ENCODE measurements at regions not wholly inside any gene's neighbourhood (a gene's known extent, or its start where the extent isn't known, plus 50 kb on each side); places are given as distances from the start of the nearest gene placed in this dataset.

DNA sequence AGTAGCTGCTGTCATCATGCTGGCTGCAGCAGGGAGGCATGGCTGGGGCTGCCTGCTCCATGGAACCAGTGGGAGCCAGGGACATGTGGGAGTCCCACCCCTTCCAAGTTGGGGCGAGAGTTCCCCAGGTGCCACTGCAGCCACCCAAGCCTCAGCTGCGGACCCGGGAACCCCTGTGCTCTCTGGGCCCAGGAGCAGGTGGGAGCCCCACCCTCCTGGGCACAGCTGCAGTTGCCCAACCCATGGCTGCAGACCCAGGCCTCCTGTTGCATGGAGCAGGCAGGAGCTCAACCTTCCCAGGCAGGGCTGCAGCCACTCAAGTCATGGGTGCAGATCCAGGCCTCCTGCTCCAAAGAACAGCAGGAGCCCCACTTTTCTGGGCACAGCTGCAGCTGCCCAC lies 274.2 kb upstream of the KCNJ16 start:
- TF ChIP-seq NFE2L1 (CRISPR knock-in tag; IDR thresholded peaks at IDR 0.05; ENCODE audit: borderline replicate concordance) (no peak), BCL6 (CRISPR knock-in tag; IDR thresholded peaks at IDR 0.05) (no peak), SRY (CRISPR knock-in tag; IDR thresholded peaks at IDR 0.05) (no peak), ZNF75D (CRISPR knock-in tag; IDR thresholded peaks at IDR 0.05; ENCODE audit: borderline replicate concordance) (no peak), ZFX (CRISPR knock-in tag; IDR thresholded peaks at IDR 0.05; ENCODE audit: low read depth) (no peak), PCBP1 (IDR thresholded peaks at IDR 0.05; ENCODE audit: borderline replicate concordance, low read depth, low read length) (no peak), HES4 (CRISPR knock-in tag; IDR thresholded peaks at IDR 0.05; ENCODE audit: borderline replicate concordance) (no peak)
- TF ChIP-seq, protein P1, sequence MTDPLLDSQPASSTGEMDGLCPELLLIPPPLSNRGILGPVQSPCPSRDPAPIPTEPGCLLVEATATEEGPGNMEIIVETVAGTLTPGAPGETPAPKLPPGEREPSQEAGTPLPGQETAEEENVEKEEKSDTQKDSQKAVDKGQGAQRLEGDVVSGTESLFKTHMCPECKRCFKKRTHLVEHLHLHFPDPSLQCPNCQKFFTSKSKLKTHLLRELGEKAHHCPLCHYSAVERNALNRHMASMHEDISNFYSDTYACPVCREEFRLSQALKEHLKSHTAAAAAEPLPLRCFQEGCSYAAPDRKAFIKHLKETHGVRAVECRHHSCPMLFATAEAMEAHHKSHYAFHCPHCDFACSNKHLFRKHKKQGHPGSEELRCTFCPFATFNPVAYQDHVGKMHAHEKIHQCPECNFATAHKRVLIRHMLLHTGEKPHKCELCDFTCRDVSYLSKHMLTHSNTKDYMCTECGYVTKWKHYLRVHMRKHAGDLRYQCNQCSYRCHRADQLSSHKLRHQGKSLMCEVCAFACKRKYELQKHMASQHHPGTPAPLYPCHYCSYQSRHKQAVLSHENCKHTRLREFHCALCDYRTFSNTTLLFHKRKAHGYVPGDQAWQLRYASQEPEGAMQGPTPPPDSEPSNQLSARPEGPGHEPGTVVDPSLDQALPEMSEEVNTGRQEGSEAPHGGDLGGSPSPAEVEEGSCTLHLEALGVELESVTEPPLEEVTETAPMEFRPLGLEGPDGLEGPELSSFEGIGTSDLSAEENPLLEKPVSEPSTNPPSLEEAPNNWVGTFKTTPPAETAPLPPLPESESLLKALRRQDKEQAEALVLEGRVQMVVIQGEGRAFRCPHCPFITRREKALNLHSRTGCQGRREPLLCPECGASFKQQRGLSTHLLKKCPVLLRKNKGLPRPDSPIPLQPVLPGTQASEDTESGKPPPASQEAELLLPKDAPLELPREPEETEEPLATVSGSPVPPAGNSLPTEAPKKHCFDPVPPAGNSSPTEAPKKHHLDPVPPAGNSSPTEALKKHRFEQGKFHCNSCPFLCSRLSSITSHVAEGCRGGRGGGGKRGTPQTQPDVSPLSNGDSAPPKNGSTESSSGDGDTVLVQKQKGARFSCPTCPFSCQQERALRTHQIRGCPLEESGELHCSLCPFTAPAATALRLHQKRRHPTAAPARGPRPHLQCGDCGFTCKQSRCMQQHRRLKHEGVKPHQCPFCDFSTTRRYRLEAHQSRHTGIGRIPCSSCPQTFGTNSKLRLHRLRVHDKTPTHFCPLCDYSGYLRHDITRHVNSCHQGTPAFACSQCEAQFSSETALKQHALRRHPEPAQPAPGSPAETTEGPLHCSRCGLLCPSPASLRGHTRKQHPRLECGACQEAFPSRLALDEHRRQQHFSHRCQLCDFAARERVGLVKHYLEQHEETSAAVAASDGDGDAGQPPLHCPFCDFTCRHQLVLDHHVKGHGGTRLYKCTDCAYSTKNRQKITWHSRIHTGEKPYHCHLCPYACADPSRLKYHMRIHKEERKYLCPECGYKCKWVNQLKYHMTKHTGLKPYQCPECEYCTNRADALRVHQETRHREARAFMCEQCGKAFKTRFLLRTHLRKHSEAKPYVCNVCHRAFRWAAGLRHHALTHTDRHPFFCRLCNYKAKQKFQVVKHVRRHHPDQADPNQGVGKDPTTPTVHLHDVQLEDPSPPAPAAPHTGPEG (CRISPR knock-in tag; IDR thresholded peaks at IDR 0.05), result no peak

Data from HepG2 (cell line).